ENCODE measurements at regions not wholly inside any gene's neighbourhood (a gene's known extent, or its start where the extent isn't known, plus 50 kb on each side); places are given as distances from the start of the nearest gene placed in this dataset.

GRCh38 chr15:31776039-31776438 lies 254.3 kb upstream of the CHRNA7 start:
- TF ChIP-seq, protein P1, sequence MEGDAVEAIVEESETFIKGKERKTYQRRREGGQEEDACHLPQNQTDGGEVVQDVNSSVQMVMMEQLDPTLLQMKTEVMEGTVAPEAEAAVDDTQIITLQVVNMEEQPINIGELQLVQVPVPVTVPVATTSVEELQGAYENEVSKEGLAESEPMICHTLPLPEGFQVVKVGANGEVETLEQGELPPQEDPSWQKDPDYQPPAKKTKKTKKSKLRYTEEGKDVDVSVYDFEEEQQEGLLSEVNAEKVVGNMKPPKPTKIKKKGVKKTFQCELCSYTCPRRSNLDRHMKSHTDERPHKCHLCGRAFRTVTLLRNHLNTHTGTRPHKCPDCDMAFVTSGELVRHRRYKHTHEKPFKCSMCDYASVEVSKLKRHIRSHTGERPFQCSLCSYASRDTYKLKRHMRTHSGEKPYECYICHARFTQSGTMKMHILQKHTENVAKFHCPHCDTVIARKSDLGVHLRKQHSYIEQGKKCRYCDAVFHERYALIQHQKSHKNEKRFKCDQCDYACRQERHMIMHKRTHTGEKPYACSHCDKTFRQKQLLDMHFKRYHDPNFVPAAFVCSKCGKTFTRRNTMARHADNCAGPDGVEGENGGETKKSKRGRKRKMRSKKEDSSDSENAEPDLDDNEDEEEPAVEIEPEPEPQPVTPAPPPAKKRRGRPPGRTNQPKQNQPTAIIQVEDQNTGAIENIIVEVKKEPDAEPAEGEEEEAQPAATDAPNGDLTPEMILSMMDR (IDR thresholded peaks at IDR 0.05; ENCODE audit: extremely low read depth in 1 of 2, insufficient read depth in 1 of 2, low read depth in 1 of 2, low read length in 2 of 2): no peak
- TF ChIP-seq, protein P2, sequence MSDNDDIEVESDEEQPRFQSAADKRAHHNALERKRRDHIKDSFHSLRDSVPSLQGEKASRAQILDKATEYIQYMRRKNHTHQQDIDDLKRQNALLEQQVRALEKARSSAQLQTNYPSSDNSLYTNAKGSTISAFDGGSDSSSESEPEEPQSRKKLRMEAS (IDR thresholded peaks at IDR 0.05; ENCODE audit: insufficient read depth, insufficient read length): no peak
- TF ChIP-seq MYC (IDR thresholded peaks at IDR 0.05; ENCODE audit: low read depth, low read length) (no peak), EZH2 (IDR thresholded peaks at IDR 0.05; ENCODE audit: borderline replicate concordance, low read depth, low read length, severe bottlenecking) (no peak), POLR2A (IDR thresholded peaks at IDR 0.05; ENCODE audit: low read depth, low read length) (no peak), JUN (IDR thresholded peaks at IDR 0.05; ENCODE audit: borderline replicate concordance, insufficient read depth, insufficient read length, low read depth) (no peak), FOS (IDR thresholded peaks at IDR 0.05; ENCODE audit: borderline replicate concordance, insufficient read depth, low read length) (no peak)

All from endothelial cell of umbilical vein (primary cell).